ENCODE measurements at regions not wholly inside any gene's neighbourhood (a gene's known extent, or its start where the extent isn't known, plus 50 kb on each side); places are given as distances from the start of the nearest gene placed in this dataset.
A peak's percentile ranks its signal among the peaks of the same experiment; 100 is the strongest.
"Not testable (repeated sequence)": the region's sequence is repeated elsewhere in the genome, so short reads cannot be mapped to it uniquely, and the experiment has no call there.

DNA sequence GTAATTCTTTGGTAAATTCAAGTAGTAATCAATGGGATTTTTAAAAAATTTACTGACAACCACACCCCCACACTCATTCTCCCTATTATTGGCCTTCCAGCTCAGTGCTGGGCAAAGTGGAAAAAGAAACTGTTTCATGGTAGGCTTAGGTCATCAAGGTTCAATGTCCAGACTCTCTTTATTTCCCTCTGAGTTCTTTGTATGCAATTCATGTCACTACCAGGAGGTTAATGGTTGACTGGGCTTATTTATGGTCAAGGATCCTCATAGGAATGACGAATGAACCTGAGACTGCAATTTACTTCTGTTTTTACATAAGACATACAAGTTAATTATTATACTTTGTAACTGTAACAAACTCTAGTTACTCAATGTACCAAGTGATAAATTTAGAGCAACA lies 403.2 kb downstream of the KLHL13 start:
- no peaks in the 10 kb centered on the region for H3K9me3 ChIP-seq
- H3K27me3 ChIP-seq: no peaks in the 10 kb centered on the region
- H3K36me3 ChIP-seq: no peaks in the 10 kb centered on the region
- DNase-seq: no peak
- no peak overlapping the region for H3K4me3 ChIP-seq

DNA sequence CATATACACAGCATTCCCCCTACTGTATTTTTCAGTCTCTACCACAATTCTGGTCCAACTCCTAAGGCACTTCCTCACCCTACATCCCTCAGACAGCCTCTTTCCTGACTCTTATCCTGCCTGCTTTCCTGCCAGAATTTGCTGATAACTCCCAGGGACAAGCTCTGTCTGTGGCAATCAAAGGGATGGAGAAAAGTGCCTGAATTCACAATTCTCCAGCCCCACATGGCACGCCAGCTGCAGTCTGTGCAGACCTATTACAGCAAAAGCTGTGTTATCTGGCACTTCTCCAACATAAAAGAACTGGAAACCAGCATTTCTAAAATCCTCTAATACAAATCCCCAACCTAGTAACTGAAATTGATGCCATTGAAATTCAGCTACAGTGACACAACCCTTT lies 404.8 kb downstream of the KLHL13 start:
- Histone ChIP-seq H3K9me3 (no peaks in the 10 kb centered on the region), H3K36me3 (no peaks in the 10 kb centered on the region), H3K27me3 (no peaks in the 10 kb centered on the region), H3K4me3 (no peak overlapping the region)
- no peak for DNase-seq

DNA sequence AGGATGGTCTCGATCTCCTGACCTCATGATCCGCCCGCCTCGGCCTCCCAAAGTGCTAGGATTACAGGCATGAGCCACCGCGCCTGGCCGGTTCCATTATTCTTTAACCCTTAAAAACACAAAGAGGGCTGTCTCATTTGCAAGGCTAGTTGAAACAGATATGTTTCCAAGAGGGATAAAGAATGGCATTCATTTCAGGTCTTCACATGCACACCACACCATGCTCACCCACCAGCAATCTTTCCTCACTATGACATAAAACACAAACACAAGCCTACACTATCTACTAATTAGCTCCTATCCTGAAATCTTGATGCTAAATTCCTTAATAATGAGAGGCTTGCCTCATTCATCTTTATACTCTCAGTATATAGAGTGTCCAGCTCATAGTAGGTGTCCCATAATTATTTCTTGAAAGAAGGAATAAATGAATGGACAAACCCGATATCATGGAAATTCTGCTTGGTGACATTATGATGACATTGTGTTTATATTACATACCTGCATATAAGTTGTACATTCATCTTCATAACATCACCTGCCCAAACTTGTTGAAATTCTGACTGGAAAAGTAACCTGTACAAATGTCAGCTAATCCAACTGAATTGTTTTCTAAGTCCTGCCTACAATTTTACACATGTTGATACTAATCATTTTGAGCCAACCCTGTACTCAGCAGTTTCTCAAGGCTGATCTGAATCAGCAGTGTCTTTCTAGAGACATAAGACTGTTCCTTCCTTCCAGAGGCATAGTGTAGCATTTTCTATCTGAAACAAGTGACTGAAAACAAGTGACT lies 408.5 kb downstream of the KLHL13 start:
- Histone ChIP-seq H3K36me3 (no peaks in the 10 kb centered on the region), H3K27me3 (no peaks in the 10 kb centered on the region), H3K9me3 (no peaks in the 10 kb centered on the region), H3K4me3 (no peak overlapping the region)
- no peak for DNase-seq

DNA sequence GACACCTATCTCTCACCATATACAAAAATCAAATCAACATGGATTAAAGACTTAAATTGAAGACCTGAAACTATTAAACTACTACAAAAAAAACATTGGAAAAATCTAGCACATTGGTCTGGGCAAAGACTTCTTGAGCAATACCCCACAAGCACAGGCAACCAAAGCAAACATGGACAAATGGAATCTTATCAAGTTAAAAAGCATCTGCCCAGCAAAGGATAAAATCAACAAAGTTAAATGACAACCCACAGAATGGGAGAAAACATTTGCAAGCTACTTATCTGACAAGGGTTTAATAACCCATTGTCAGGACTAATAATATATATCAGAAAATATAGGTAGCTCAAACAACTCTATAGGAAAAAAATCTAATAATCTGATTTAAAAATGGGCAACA lies 415.6 kb downstream of the KLHL13 start:
- DNase-seq: no peak
- no peaks in the 10 kb centered on the region; the same call in 1 of the 2 replicates for H3K9me3 ChIP-seq
- no peak overlapping the region for H3K4me3 ChIP-seq
- no peaks in the 10 kb centered on the region for H3K27me3 ChIP-seq
- no peaks in the 10 kb centered on the region for H3K36me3 ChIP-seq

DNA sequence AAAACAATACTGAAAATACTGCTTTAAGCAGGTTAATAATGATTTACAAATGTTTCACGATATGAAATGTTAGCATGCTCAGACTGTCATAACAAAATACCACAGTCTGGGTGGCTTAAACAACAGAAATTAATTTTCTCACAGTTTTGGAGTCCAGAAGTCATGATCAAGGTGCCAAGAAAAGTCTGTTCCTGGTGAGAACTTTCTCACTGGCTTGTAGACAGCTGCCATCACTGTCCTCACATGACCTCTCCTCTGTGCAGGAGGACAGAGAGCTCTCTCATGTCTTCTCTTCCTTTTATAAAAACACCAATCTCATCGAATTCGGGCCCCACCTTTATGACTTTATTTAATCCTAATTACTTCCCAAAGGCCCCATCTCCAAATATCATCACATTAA lies 426.7 kb downstream of the KLHL13 start:
- Histone ChIP-seq H3K9me3 (no peaks in the 10 kb centered on the region), H3K36me3 (no peaks in the 10 kb centered on the region), H3K4me3 (no peak overlapping the region), H3K27me3 (no peaks in the 10 kb centered on the region)
- DNase-seq: no peak

DNA sequence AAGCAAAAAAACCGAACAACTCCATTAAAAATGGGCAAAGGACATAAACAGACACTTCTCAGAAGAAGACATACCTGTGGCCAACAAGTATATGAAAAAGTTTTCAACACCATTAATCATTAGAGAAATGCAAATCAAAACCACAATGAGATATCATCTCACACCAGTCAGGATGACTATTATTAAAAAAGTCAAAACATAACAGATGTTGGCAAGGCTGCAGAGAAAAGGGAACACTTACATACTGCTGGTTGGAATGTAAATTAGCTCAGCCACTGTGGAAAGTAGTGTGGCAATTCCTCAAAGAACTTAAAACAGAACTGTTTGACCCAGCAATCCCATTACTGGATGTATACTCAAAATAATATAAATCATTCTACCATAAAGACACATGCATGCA lies 436.3 kb downstream of the KLHL13 start:
- H3K9me3 ChIP-seq: no peaks in the 10 kb centered on the region
- H3K36me3 ChIP-seq: no peaks in the 10 kb centered on the region
- DNase-seq: no peak
- no peak overlapping the region for H3K4me3 ChIP-seq
- no peaks in the 10 kb centered on the region for H3K27me3 ChIP-seq

DNA sequence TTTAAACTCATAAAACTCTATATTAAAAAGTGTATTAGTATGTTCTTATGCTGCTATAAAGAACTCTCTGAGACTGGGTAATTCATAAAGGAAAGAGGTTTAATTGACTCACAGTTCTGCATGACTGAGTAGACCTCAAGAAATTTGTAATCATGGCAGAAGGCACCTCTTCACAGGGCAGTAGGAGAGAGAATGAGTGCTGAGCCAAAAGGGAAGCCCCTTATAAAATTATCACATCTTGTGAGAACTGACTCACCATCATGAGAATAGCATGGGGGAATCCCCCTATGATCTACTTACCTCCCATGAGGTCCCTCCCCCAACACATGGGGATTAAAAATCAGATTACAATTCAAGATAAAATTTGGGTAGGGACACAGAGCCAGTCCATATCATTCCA lies 463.2 kb downstream of the KLHL13 start:
- Histone ChIP-seq H3K27me3 (no peaks in the 10 kb centered on the region), H3K36me3 (no peaks in the 10 kb centered on the region), H3K4me3 (no peak overlapping the region), H3K9me3 (no peaks in the 10 kb centered on the region)
- no peak for DNase-seq

DNA sequence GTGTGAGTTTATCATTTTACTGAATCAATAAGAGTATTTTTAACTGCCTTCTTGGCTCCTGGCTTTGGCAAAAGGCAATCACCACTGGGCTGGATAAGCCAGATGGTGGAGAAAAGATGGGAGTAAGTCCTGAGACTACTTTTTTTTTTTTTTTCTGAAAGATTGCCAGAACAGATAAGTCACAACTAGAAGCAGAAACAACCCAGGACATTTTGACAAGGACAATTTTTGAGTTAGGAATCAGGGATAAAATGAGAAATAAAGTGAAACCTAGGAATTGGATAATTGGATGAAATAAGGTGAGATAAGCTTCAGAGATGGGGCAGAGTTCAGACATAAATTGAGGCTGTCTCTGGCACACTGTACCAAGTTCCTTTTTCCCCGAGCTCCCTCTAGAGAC lies 471.0 kb downstream of the KLHL13 start:
- Histone ChIP-seq H3K36me3 (no peaks in the 10 kb centered on the region), H3K9me3 (no peaks in the 10 kb centered on the region), H3K4me3 (no peak overlapping the region), H3K27me3 (no peaks in the 10 kb centered on the region)
- no peak for DNase-seq

DNA sequence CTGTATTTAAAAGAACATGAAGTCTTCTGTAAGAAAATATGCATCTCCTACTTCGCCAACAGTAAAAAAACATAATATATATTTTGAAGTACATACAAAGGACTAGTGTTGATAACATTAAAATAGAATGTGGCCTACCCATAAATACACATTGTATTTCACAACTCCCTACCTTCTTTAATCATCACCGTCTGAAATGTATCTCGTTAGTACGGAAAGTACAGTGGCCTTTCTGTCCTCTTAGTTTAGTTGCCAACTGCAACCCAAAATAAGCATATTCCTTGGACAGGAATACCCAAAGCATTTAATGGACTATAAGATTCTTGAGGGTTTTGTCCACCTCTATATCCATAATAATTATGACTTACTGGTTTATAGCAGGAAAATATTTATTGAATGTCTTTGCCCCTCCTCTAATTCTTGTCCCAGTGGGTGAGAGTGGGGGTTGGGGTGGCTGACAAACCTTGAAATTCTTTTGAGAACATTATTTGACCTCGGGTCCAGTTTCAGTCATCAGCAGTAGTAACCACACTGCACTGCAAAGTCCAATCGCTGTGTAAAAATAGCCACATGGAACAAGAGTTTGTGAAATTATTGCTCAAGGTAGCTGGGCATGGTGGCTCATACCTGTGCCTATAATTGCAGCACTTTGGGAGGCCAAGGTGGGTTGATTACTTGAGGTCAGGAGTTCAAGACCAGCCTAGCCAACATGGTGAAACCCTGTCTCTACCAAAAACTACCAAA lies 474.5 kb downstream of the KLHL13 start:
- Histone ChIP-seq H3K36me3 (no peaks in the 10 kb centered on the region), H3K9me3 (no peaks in the 10 kb centered on the region), H3K4me3 (no peak overlapping the region), H3K27me3 (no peaks in the 10 kb centered on the region)
- no peak for DNase-seq

DNA sequence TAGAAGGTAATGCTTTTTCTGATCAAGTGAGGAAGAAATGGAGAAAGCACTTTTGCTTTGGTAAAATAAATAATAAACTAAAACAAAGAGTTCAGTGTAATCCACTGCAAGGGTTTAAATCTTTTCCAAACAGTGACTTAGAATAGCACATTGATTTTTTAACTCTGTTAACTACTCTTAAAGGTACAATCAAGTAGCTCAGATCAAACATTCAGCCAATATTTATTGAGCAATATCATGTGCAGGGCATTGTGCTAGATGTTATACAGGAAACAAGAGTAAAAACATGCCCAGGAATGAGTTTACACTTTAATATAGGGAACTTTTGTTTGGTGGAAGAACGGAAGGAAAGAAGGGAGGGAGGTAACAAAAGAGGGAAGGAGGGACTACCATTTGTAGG lies 479.8 kb downstream of the KLHL13 start:
- DNase-seq: no peak
- no peaks in the 10 kb centered on the region for H3K36me3 ChIP-seq
- no peaks in the 10 kb centered on the region for H3K27me3 ChIP-seq
- H3K9me3 ChIP-seq: no peaks in the 10 kb centered on the region
- H3K4me3 ChIP-seq: no peak overlapping the region

DNA sequence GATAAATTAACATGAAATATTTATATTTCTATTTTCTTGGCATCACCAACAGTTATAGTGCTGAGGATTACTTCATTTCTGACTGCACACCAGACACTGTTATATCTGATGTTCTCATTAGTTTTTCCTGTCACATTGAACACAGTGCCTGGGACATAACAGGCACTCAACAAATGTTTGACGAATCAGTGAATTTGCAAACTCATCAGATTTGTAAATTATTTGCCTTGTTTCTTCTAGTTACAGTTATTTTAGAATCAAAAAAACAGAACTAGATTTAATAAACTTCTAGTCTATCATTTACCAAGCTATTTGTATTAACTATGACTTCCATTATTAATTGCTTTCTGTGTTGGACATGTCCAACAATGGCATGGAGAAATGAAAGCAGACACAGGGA lies 483.3 kb downstream of the KLHL13 start:
- Histone ChIP-seq H3K9me3 (no peaks in the 10 kb centered on the region), H3K27me3 (no peaks in the 10 kb centered on the region), H3K4me3 (no peak overlapping the region), H3K36me3 (no peaks in the 10 kb centered on the region)
- no peak for DNase-seq

DNA sequence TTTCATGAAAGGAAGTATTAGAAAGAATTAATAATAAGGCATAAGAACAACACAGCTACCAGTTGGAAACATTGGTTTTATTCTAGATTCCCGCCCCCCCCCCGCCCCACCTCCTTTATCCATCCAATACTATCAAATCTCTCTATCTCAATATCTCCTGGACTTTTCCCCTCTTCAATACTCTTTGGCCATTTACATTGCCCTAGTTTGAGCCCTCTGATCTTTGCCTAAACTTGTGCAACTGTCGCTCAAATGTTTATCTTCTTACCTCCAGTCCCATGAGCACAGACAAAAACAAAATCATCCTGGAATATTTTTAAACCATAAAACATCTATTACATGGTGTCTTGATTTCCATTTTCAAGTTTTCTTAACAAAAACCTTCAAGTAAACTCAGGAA lies 488.2 kb downstream of the KLHL13 start:
- no peak for DNase-seq
- no peaks in the 10 kb centered on the region for H3K27me3 ChIP-seq
- no peaks in the 10 kb centered on the region for H3K36me3 ChIP-seq
- no peak overlapping the region for H3K4me3 ChIP-seq
- no peaks in the 10 kb centered on the region for H3K9me3 ChIP-seq

DNA sequence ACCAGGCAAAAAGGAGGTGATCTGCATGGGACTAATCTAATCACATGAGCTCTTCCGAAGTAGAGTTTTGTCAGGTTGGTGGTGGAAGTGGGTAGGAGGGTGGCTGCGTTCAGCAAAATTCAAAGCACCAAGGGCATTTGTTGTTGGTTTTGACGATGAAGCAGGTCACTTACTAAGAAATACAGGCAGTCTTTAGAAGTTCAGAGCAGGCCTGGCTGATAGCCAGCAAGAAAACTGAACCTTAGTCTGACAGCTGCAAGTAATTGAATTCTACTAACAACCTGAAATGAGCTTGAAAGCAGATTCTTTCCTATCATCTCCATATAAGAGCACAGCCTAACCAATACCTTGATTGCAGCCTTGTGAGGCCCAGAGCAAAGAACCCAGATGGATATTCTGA lies 505.8 kb downstream of the KLHL13 start:
- Histone ChIP-seq H3K36me3 (no peaks in the 10 kb centered on the region), H3K9me3 (no peaks in the 10 kb centered on the region), H3K27me3 (no peaks in the 10 kb centered on the region), H3K4me3 (no peak overlapping the region)
- no peak for DNase-seq

DNA sequence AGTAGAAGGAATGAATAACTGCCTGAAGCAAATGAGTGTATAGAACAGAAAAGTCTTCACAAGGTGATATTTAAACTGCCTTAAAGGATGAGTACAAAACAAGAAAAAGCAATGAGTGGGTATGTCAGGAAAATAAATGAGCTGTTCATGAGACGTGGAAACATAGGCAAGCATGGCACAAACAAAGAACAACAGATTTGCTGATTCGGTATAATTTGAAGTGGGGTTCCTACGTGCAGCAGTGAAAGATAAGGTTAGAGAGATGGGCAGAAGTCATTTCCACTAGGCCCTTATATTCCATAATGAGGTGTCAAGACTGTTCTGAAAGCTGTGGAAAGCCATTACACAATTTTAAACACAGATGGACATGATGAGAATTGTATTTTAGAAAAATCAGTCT lies 506.6 kb downstream of the KLHL13 start:
- Histone ChIP-seq H3K9me3 (no peaks in the 10 kb centered on the region), H3K4me3 (no peak overlapping the region), H3K36me3 (no peaks in the 10 kb centered on the region), H3K27me3 (no peaks in the 10 kb centered on the region)
- no peak for DNase-seq

DNA sequence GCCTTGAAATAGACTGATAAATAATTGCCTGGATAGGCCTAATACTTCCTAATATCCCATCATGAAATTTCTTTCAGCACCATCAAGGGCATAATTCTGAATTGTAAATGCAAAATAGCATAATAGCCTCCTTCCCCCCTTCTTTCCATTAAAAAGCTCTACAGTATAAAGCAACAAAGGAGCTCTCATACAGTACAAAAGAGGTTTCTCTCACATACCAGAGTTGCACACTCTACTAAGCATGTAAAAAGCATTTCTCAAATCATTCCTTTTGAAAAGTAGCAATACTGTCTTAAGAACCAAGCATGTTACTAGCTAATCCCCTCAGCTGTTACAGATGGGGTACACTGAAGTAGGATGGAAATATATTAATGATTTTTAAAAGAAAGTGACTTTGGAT lies 509.0 kb downstream of the KLHL13 start:
- DNase-seq: no peak
- Histone ChIP-seq H3K27me3 (no peaks in the 10 kb centered on the region), H3K9me3 (no peaks in the 10 kb centered on the region), H3K4me3 (no peak overlapping the region), H3K36me3 (no peaks in the 10 kb centered on the region)

DNA sequence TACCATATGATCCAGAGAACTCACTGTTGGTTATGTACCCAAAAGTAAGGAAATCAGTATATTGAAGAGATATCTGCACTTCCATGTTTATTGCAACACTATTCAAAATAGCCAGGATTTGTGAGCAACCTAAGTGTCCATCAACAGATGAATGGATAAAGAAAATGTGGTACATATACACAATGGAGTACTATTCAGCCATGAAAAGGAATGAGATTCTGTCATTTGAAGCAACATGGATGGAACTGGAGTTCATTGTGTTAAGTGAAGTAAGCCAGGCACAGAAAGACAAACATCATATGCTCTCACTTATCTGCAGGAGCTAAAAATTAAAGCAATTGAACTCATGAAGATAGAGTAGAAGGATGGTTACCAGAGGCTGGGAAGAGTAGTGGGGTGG lies 510.5 kb downstream of the KLHL13 start:
- H3K27me3 ChIP-seq, DNase-seq, H3K9me3 ChIP-seq, H3K36me3 ChIP-seq, H3K4me3 ChIP-seq: not testable (repeated sequence)

DNA sequence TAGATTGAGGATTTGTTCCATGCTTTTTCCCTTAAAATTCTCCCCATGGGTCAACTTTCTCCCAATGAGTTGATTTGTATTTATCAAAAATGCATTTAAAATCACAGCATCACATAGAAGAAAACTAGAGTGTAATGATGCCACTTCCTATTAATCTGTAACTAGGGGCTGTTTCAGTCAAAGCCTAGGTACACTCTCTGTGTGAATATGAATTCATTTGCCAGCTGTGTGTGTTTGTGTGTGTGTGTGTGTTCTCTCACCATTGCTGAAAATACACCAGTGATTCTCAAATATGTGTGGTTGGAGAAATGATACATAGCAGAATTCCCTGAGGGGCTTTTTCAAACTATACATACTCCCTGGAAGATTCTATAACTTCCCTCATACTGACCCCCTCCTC lies 546.5 kb downstream of the KLHL13 start:
- Histone ChIP-seq H3K9me3 (no peaks in the 10 kb centered on the region), H3K36me3 (no peaks in the 10 kb centered on the region), H3K27me3 (no peaks in the 10 kb centered on the region), H3K4me3 (no peak overlapping the region)
- no peak for DNase-seq

DNA sequence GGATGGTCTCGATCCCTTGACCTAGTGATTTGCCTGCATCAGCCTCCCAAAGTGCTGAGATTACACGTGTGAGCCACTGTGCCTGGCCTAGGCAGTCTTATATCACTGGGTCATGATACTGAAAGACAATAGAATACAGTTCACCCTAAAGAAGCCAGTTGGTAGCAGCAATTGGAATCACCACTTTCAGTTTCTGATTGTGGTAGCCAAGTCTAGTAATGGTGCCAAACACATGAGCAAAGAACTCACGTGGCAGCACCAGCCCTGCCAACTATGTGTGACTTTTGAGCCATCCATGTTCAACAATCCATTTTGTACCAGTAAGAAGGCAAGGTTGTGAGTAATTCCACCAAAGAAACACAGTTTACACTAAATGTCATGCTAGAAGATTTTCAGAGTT lies 548.4 kb downstream of the KLHL13 start:
- Histone ChIP-seq H3K27me3 (no peaks in the 10 kb centered on the region), H3K9me3 (no peaks in the 10 kb centered on the region), H3K4me3 (no peak overlapping the region), H3K36me3 (no peaks in the 10 kb centered on the region)
- peak; percentile 1 for DNase-seq
